H1 (cell line): ENCODE measurements at regions not wholly inside any gene's neighbourhood (a gene's known extent, or its start where the extent isn't known, plus 50 kb on each side); places are given as distances from the start of the nearest gene placed in this dataset.

ENCODE experiments used
- GABPA ChIP-seq: IDR thresholded peaks from 2 replicates; pipeline ENCODE4 v1.6.1; 2011; ENCODE audit warnings: mild to moderate bottlenecking, low read length, moderate library complexity, borderline replicate concordance; ENCODE audit not compliant: insufficient read depth
- JUN ChIP-seq: IDR thresholded peaks from 2 replicates; pipeline ENCODE4 v1.6.1; 2011; ENCODE audit warnings: low read depth, mild to moderate bottlenecking, improper control_type of control experiment, low read length
- ZNF274 ChIP-seq: IDR thresholded peaks from 2 replicates; pipeline ENCODE4 v1.7.0; 2012; ENCODE audit warnings: low read length, borderline replicate concordance; ENCODE audit errors: extremely low read depth

DNA sequence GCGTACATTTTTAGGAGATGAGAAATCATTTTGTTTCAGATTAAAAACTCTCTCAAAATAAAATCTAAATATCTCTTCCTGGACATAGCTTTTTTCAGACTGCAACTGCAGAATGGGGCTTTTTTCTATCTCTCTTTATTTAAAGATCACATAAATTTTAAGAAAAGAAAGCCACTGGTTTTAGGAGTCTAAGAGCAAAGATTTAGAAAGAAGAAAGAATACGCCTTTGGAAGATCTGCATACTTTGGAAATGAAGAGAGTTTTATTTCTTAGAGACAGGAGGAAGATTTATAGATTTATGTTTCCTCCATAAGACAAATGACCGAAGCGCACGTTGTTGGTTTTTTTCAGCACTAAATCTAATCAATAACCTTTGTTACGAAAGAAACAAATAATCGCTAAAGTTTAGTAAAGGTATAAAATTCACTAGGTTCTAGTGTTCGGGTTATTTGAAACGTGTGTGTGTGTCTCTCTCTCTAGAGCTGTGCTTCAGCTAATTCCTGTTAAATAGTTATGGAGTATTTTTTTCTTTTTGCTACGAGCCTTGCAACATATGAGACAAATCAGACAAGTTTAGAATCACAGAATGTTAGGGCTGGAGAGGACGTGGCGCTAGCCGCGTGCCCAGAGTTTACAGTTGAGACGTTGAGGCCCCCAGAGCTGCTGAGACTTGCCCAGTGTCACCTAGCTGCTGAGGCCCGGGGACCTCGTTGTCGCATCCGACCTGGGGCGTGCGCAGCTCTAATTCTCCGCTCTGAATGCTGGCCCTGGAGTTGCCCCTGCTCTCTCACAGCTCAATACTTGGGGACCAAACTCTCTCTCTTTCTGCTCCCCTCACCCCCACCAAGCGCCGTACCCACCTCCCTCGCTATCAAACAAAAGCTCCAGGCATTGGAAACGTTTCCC, 69.9 kb downstream of the CTAGE1 start (continued):
- no peak for TF ChIP-seq ZNF274
- no peak for TF ChIP-seq GABPA
- TF ChIP-seq JUN: no peak
- TF ChIP-seq, all 59 proteins: peak for 2
